ENCODE measurements at regions not wholly inside any gene's neighbourhood (a gene's known extent, or its start where the extent isn't known, plus 50 kb on each side); places are given as distances from the start of the nearest gene placed in this dataset.
"Not testable (repeated sequence)": the region's sequence is repeated elsewhere in the genome, so short reads cannot be mapped to it uniquely, and the experiment has no call there.

- DNase-seq (ENCODE audit: low read depth): no peak
Measured at GRCh38 chr5:167378894-167379723, 912.3 kb upstream of the WWC1 start.

DNA sequence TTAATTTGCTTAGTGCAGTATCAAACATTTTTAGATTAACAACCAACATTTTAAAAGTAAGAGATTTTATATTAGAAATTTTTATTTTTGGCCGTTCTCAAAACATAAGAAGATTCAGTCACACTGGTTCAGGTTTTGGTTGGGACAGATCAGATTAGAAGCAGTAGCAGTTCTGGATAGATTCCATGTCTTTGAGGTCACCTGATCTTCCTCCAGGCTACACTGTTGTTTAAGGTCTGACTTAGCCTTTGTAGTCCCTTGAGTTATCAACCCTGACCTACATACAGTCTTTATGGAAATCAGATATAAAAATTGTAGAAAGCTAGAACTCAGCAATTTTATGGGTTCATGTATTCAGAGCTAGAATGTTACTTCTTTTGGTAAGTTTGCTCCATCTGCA is 910.0 kb upstream of the WWC1 start:
- DNase-seq (ENCODE audit: low read depth): peak; percentile 0

- DNase-seq (ENCODE audit: low read depth): no peak
Measured at GRCh38 chr5:167389537-167389936, 901.9 kb upstream of the WWC1 start.

DNA sequence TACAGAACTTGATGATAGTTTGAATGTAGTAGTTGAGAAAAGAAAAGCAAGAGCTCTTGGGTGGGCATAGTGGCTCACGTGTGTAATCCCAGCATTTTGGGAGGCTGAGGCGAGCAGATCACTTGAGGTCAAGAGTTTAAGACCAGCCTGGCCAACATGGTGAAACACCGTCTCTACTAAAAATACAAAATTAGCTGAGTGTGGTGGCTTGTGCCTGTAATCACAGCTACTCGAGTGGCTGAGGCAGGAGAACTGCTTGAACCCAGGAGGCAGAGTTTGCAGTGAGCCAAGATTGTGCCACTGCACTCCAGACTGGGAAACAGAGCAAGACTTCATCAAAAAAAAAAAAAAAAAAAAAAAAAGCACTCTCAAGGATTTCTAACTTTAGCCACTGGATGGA is 900.2 kb upstream of the WWC1 start:
- not testable (repeated sequence) for DNase-seq (ENCODE audit: low read depth)

DNA sequence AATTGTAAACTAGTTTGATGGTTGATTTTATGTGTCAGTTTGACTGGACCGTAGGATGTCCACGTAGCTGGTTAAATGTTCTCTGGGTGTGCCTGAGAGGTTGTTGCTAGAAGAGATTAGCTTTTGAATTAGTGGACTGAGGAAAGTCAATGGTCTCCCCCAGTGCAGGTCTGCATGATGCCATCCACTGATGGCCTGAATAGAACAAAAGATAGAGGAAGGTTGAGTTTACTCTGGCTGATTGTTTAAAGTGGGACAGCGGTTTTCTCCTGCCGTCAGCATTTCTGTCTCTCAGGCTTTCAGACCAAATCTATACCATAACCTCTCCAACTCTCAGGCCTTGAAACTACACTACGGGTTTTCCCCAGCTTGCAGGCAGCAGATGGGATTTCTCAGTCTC is 899.2 kb upstream of the WWC1 start:
- DNase-seq (ENCODE audit: low read depth): no peak

DNA sequence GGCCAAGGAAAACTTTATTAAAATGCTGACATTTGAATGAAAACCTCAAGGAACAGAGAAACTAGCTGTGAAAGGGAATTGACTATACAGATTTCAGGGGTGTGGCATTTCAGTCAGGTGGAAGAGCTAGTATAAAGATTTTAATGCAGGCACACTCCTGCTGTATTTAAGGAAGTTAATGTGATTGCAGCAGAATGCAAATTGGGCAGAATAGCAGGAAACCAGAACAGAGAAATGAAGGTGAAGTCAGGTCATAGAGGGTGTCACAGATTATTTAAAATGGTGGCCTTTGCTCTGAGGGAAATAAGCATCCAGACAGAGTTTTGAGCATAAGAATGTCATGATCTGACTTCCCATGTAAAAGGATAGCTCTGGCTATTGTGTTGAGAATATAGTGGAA is 898.1 kb upstream of the WWC1 start:
- no peak for DNase-seq (ENCODE audit: low read depth)

GRCh38 chr5:167402671-167403070 is 888.8 kb upstream of the WWC1 start:
- no peak for DNase-seq (ENCODE audit: low read depth)

DNA sequence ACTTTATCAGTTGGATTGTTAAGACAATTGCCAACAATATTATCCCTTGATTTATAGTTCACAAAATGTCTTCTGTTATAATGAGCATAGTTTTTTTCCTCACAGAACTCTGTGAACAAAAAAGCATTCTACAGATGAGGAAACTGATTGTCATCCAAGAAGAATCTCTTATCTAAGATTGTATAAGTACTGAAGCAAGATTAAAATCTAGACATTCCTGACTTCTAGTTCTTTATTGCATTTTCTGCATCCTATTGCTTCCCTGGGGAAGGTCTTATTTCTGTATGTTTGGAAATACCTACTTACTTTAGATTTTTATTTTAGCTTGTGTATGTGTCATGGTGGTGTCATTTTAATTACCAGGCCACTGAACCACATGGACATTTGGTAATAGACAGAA is 884.9 kb upstream of the WWC1 start:
- no peak for DNase-seq (ENCODE audit: low read depth)

- no peak for DNase-seq (ENCODE audit: low read depth)
Measured at GRCh38 chr5:167412556-167412955, 878.9 kb upstream of the WWC1 start.

- DNase-seq (ENCODE audit: low read depth): no peak
Measured at GRCh38 chr5:167413506-167413905, 877.9 kb upstream of the WWC1 start.

- no peak for DNase-seq (ENCODE audit: low read depth)
Measured at GRCh38 chr5:167414611-167415010, 876.8 kb upstream of the WWC1 start.

DNA sequence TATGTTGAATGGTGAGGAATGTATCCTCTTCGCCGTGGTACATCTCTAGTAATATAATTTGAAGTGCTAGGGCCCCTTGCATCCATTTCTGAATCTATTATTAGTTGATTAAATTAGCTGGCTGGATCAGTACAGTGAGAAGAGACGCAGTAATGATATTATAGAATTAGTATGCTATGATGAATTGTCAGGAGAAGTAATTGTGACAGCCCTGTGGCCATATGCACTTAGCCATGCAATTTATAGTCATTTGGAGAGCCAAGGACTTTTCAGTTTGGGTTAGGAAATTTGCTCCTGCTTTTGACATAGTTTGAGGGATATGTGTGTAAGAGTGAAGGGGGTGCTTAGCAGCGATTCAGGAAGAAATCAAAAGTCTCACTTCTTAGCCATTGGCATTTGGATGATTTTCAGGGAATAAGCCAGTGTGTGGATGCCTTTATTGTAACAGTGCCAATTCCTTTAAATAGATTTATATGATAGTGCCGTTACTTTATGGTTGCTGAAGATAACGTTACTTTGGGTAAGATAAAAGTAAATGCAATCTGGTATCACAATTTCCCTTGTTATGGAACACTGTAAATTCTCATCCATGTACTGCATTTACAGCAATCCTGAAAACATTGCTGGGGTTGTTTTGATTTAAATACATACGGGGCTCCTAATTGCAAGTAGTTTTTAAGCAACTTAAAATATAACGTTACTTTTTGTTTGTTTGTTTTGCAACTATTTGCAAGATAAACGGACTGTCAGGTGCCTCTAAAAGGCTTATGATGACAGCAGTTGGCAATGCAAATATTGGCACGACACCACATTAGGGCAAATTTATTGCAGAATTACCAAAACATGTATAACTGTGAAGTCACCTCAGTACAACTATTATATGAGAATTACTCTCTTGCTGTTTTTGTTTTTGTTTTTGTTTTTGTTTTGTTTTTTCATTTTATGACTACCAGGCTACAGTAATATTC is 875.4 kb upstream of the WWC1 start:
- no peak for DNase-seq (ENCODE audit: low read depth)

DNA sequence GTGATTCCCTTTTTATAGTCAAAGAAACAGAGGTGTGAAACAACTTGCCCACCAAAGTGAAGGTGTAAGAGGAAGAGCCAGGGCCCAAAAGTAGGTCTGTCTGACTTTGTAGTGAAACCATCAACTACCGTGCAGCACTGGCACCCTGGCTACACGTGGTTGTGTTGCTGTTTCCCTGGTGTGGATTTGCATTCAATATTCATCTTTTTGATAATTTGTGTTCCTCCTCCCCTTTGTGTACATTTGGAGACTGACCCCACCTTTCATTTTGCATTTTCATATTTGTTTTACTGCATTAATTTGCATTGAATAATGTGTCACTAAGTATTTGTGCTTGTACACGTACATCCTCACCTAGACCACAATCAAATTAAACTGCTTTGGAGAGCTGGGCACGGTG is 873.8 kb upstream of the WWC1 start:
- DNase-seq (ENCODE audit: low read depth): no peak

- no peak for DNase-seq (ENCODE audit: low read depth)
Measured at GRCh38 chr5:167425161-167425560, 866.3 kb upstream of the WWC1 start.

- DNase-seq (ENCODE audit: low read depth): no peak
Measured at GRCh38 chr5:167426501-167426900, 864.9 kb upstream of the WWC1 start.

GRCh38 chr5:167427641-167428040 is 863.8 kb upstream of the WWC1 start:
- not testable (repeated sequence) for DNase-seq (ENCODE audit: low read depth)

DNA sequence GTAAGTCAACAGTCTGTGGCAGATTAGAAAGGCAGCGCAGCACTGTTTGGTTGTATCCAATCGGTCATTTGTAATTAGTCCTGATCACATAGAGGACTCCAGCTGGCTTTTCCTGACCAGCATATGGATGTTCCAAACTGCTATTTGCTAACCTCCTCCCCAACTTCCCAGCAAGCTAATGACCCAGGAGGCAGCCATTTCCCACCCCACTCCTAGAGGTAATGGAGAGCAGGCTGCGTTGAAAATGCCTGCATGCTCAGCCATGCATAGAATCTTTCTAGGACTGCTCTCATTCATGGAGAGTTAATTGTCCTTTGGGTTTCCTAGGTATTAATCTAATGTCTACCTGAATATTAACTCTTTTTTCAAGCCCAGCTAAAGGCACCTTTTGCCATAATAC is 850.6 kb upstream of the WWC1 start:
- no peak for DNase-seq (ENCODE audit: low read depth)

GRCh38 chr5:167442922-167443321 is 848.5 kb upstream of the WWC1 start:
- no peak for DNase-seq (ENCODE audit: low read depth)

DNA sequence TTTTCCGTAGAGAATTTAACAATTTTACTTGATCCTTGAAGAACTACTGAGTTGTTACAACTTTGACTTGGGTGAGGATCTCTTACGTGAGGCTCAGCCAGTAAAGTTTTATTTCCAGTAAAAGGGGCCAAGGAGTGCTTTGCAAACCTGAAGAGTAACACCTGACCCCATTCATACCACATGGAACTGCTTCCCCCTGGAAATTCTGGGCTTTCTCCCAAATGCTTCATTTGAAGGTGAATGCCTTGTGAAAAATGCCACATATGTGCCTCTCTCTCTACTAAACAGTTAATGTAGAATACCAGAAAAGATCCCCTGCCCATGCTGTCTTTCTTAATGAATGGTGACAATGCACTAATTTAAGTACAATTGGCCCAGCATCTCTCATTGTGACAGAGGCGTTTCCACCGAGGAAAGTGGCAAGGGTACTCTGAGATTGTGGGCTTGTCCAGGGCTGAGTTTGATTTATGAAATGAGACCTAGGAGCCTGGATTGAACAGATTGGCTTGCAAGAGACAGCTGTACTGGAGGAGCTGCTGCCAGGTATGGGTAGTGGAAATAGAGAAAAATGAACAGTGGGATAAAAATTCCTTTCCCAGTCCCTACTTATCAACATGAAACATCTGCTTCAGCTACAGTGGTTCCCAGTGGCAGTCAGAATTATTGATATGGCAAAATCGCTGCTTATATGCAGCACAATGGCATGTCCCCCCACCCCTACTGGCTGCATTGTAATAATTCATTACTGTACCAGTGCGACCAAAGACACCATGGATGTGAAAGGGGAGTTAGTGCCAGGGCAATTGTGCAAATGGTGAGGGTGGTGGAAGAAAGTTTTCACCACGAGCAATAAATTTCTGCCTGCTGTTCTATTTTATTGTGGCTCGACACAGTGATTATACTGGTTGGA is 843.7 kb upstream of the WWC1 start:
- DNase-seq (ENCODE audit: low read depth): no peak

GRCh38 chr5:167448376-167448775 is 843.1 kb upstream of the WWC1 start:
- no peak for DNase-seq (ENCODE audit: low read depth)

GRCh38 chr5:167451076-167451475 is 840.4 kb upstream of the WWC1 start:
- peak; percentile 3 for DNase-seq (ENCODE audit: low read depth)

DNA sequence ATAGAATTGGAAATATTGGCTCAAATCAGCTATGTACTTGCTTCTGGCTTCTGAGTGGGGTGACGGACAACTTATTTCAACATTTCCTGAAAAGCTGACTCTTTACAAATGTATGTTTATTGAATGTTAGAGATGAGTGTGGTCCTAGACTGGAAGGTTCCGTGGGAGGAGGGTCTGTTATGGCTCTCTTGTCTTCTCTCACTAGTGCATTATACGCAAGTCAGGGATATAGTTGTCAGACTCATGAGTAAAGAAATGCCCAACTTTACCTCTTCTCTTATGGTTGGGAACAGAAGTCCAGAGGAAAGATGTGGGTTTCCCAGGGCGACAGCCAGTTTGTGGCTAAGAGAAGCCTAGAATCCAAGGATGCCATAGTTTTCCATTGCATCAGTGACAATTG is 839.3 kb upstream of the WWC1 start:
- DNase-seq (ENCODE audit: low read depth): no peak

Measured in RPMI7951 (cell line).